H1 (cell line): ENCODE measurements at regions not wholly inside any gene's neighbourhood (a gene's known extent, or its start where the extent isn't known, plus 50 kb on each side); places are given as distances from the start of the nearest gene placed in this dataset.

ENCODE experiments used
- CTCF ChIA-PET: fragments of 300-600 bp; sonication (Branson Sonifier 250); formaldehyde crosslinking; loops from one replicate; lab custom pipeline; 2021; ENCODE audit not compliant: partially characterized antibody; lab: Charles Lee
- POLR2A ChIA-PET: fragments of 300-600 bp; sonication (Branson Sonifier 250); formaldehyde crosslinking; loops from one replicate; lab custom pipeline; 2021; ENCODE audit warnings: inconsistent platforms; ENCODE audit not compliant: partially characterized antibody; lab: Charles Lee
- DNase-seq, 2 experiments: peaks; one replicate each; pipeline versions ENCODE4 v3.0.0 to v3.0.0-alpha.2; 2010 to 2022; ENCODE audit warnings: low spot score in 2 of 2, low read depth in 1 of 2, mixed read lengths in 1 of 2
- FAIRE-seq: peaks from 2 replicates; lab custom pipeline; 2011; peaks lifted over from hg19 to GRCh38; lab: Jason Lieb, UNC
- H2AFZ ChIP-seq: 2 replicates; pipeline ENCODE4 v1.8.1; 2012; ENCODE audit warnings: low read length, inconsistent platforms
- H2AK5ac ChIP-seq: 2 replicates; pipeline ENCODE4 v1.6.1; 2013; ENCODE audit warnings: low read depth, low read length
- H2BK120ac ChIP-seq: replicated peaks from 2 replicates; pipeline ENCODE3; 2013; ENCODE audit warnings: low read depth, low read length, inconsistent platforms
- H2BK12ac ChIP-seq: 2 replicates; pipeline ENCODE4 v1.6.1; 2013; ENCODE audit warnings: low read depth, low read length
- H2BK15ac ChIP-seq: 2 replicates; pipeline ENCODE4 v1.6.1; 2013; ENCODE audit warnings: low read length
- H2BK20ac ChIP-seq: 2 replicates; pipeline ENCODE4 v1.6.1; 2013; ENCODE audit warnings: low read length
- H2BK5ac ChIP-seq: 2 replicates; pipeline ENCODE4 v1.6.1; 2013; ENCODE audit warnings: low read depth, low read length
- H3K14ac ChIP-seq: 2 replicates; pipeline ENCODE4 v1.6.1; 2013; ENCODE audit warnings: inconsistent platforms; ENCODE audit not compliant: insufficient read length
- H3K18ac ChIP-seq: 2 replicates; pipeline ENCODE4 v1.6.1; 2013; ENCODE audit warnings: low read length; ENCODE audit errors: extremely low read depth
- H3K23ac ChIP-seq: 2 replicates; pipeline ENCODE4 v1.6.1; 2013; ENCODE audit warnings: inconsistent platforms; ENCODE audit not compliant: insufficient read length
- H3K23me2 ChIP-seq: 2 replicates; pipeline ENCODE4 v1.6.1; 2013; ENCODE audit warnings: low read depth, low read length
- H3K27ac ChIP-seq: 2 replicates; pipeline ENCODE4 v1.6.1; 2011; ENCODE audit warnings: low read depth, low read length, inconsistent platforms
- H3K27me3 ChIP-seq, 4 experiments: replicated peaks in 1 of 4; 1 replicate in 1 of 4; 2 replicates in 3 of 4; pipeline versions ENCODE4 v1.6.1 to v1.8.1; 2011 to 2013; ENCODE audit warnings: low read length in 3 of 4, mild to moderate bottlenecking in 3 of 4, inconsistent platforms in 2 of 4, mixed read lengths in 2 of 4, moderate library complexity in 1 of 4; ENCODE audit not compliant: control insufficient read depth in 3 of 4, insufficient read depth in 3 of 4; ENCODE audit errors: extremely low read depth in 1 of 4
- H3K36me3 ChIP-seq, 4 experiments: 2 replicates each; pipeline versions ENCODE4 v1.6.1 to v1.8.1; 2011 to 2013; ENCODE audit warnings: mild to moderate bottlenecking in 4 of 4, low read length in 3 of 4, moderate library complexity in 2 of 4, control low read depth in 1 of 4, inconsistent platforms in 1 of 4; ENCODE audit not compliant: insufficient read depth in 4 of 4, control insufficient read depth in 2 of 4
- H3K4ac ChIP-seq: replicated peaks from 2 replicates; pipeline ENCODE3; 2013; ENCODE audit warnings: low read length, low read depth, mixed read lengths, inconsistent platforms; ENCODE audit not compliant: insufficient read length
- H3K4me1 ChIP-seq, 4 experiments: replicated peaks in 1 of 4; 1 replicate in 1 of 4; 2 replicates in 3 of 4; pipeline versions ENCODE4 v1.6.1 to v1.8.1; 2011 to 2013; ENCODE audit warnings: low read length in 3 of 4, inconsistent platforms in 2 of 4, mixed read lengths in 1 of 4; ENCODE audit not compliant: insufficient read depth in 4 of 4, control insufficient read depth in 3 of 4
- H3K4me2 ChIP-seq, 2 experiments: 2 replicates each; pipeline versions ENCODE4 v1.6.1 to v1.8.1; 2011 to 2013; ENCODE audit warnings: low read depth in 2 of 2, low read length in 2 of 2, control low read depth in 1 of 2, inconsistent platforms in 1 of 2, mild to moderate bottlenecking in 1 of 2; ENCODE audit not compliant: insufficient read depth in 1 of 2
- H3K4me3 ChIP-seq, 4 experiments: fragments of 200-600, 300-600 bp in 1 of 4; sonication (generic), shearing (Covaris generic), sonication (Bioruptor Twin) in 1 of 4; 2 replicates each; pipeline versions ENCODE4 v1.5.1 to v1.8.1; 2011 to 2016; ENCODE audit warnings: low read length in 4 of 4, low read depth in 3 of 4, control low read depth in 2 of 4, inconsistent platforms in 2 of 4, mild to moderate bottlenecking in 2 of 4, mixed read lengths in 1 of 4, moderate library complexity in 1 of 4; ENCODE audit not compliant: insufficient read depth in 2 of 4; ENCODE audit errors: extremely low read depth in 1 of 4
- H3K56ac ChIP-seq: replicated peaks from 2 replicates; pipeline ENCODE3; 2013; ENCODE audit warnings: low read depth, mild to moderate bottlenecking, mixed read lengths, low read length, inconsistent platforms; ENCODE audit not compliant: insufficient read length
- H3K79me1 ChIP-seq: 2 replicates; pipeline ENCODE4 v1.6.1; 2013; ENCODE audit warnings: low read depth, low read length, control low read depth
- H3K79me2 ChIP-seq, 2 experiments: 2 replicates each; pipeline versions ENCODE4 v1.6.1 to v1.8.1; 2012 to 2013; ENCODE audit warnings: low read length in 2 of 2, mild to moderate bottlenecking in 2 of 2, inconsistent platforms in 1 of 2; ENCODE audit not compliant: insufficient read depth in 2 of 2, control insufficient read depth in 1 of 2
- H3K9ac ChIP-seq, 4 experiments: replicated peaks in 1 of 4; 1 replicate in 1 of 4; 2 replicates in 3 of 4; pipeline versions ENCODE4 v1.6.1 to v1.8.1; 2011 to 2013; ENCODE audit warnings: low read depth in 3 of 4, low read length in 3 of 4, control low read depth in 2 of 4, mild to moderate bottlenecking in 2 of 4, moderate library complexity in 2 of 4, inconsistent platforms in 1 of 4; ENCODE audit errors: extremely low read depth in 1 of 4
- H3K9me3 ChIP-seq, 2 experiments: 2 replicates each; pipeline versions ENCODE4 v1.6.1 to v1.8.1; 2012 to 2013; ENCODE audit warnings: mild to moderate bottlenecking in 2 of 2, moderate library complexity in 2 of 2, control low read depth in 1 of 2, inconsistent platforms in 1 of 2, low read depth in 1 of 2, low read length in 1 of 2, mixed read lengths in 1 of 2; ENCODE audit not compliant: insufficient read depth in 2 of 2
- H4K20me1 ChIP-seq, 2 experiments: replicated peaks in 1 of 2; 2 replicates each; pipeline versions ENCODE3 to v1.8.1; 2011 to 2013; ENCODE audit warnings: inconsistent platforms in 2 of 2, low read length in 2 of 2, mild to moderate bottlenecking in 1 of 2; ENCODE audit not compliant: insufficient read depth in 2 of 2, control insufficient read depth in 1 of 2
- H4K5ac ChIP-seq: 2 replicates; pipeline ENCODE4 v1.6.1; 2013; ENCODE audit warnings: low read length, low read depth, mixed read lengths, inconsistent platforms; ENCODE audit not compliant: insufficient read length
- H4K8ac ChIP-seq: 2 replicates; pipeline ENCODE4 v1.8.0; 2013; ENCODE audit warnings: mild to moderate bottlenecking, moderate library complexity, low read length, inconsistent platforms; ENCODE audit not compliant: insufficient read depth; ENCODE audit errors: extremely low read depth
- H4K91ac ChIP-seq: replicated peaks from 2 replicates; pipeline ENCODE3; 2013; ENCODE audit warnings: low read length, mixed read lengths, inconsistent platforms; ENCODE audit not compliant: insufficient read length
- BRCA1 ChIP-seq: IDR thresholded peaks from 2 replicates; pipeline ENCODE4 v1.6.1; 2012; ENCODE audit warnings: low read depth, low read length, improper control_type of control experiment
- GTF2F1 ChIP-seq: IDR thresholded peaks from 2 replicates; pipeline ENCODE4 v1.6.1; 2012; ENCODE audit warnings: low read depth, low read length, improper control_type of control experiment, borderline replicate concordance
- JUND ChIP-seq: IDR thresholded peaks from 2 replicates; pipeline ENCODE4 v1.6.1; 2011; ENCODE audit warnings: mild to moderate bottlenecking, improper control_type of control experiment, low read length
- KDM4A ChIP-seq: IDR thresholded peaks from one replicate; pipeline ENCODE4 v1.7.1; 2012; ENCODE audit warnings: low read depth, mild to moderate bottlenecking, moderate library complexity, low read length, inconsistent platforms; ENCODE audit not compliant: severe bottlenecking
- KDM5A ChIP-seq: fragments of 200-600 bp; IDR thresholded peaks from 2 replicates; pipeline ENCODE4 v1.7.1; 2012; ENCODE audit warnings: mild to moderate bottlenecking, low read length, inconsistent platforms, mixed read lengths
- PHF8 ChIP-seq: fragments of 200-600 bp; sonication (generic); conservative IDR thresholded peaks from 2 replicates; pipeline ENCODE4 v1.7.1; 2012; ENCODE audit warnings: low read depth, mild to moderate bottlenecking, inconsistent platforms, low read length, moderate library complexity
- RAD21 ChIP-seq, 2 experiments: IDR thresholded peaks in 1 of 2; conservative IDR thresholded peaks in 1 of 2; 2 replicates each; pipeline ENCODE4 v1.6.1; 2011; ENCODE audit warnings: low read depth in 2 of 2, low read length in 2 of 2, improper control_type of control experiment in 1 of 2, inconsistent platforms in 1 of 2, mild to moderate bottlenecking in 1 of 2, moderate library complexity in 1 of 2
- RFX5 ChIP-seq: IDR thresholded peaks from 2 replicates; pipeline ENCODE4 v1.6.1; 2011; ENCODE audit warnings: low read depth, low read length, improper control_type of control experiment, borderline replicate concordance
- SP4 ChIP-seq: IDR thresholded peaks from 2 replicates; pipeline ENCODE4 v1.6.1; 2012; ENCODE audit warnings: low read length, inconsistent platforms
- TAF1 ChIP-seq: IDR thresholded peaks from 2 replicates; pipeline ENCODE4 v1.6.1; 2011; ENCODE audit warnings: mild to moderate bottlenecking, low read depth, low read length
- TCF12 ChIP-seq: IDR thresholded peaks from 2 replicates; pipeline ENCODE4 v1.6.1; 2011; ENCODE audit warnings: low read depth, mild to moderate bottlenecking, low read length
- YY1 ChIP-seq: IDR thresholded peaks from 2 replicates; pipeline ENCODE4 v1.6.1; 2011; ENCODE audit warnings: low read depth, mild to moderate bottlenecking, low read length
- WGBS, 2 experiments: shearing (Covaris generic) in 1 of 2; methylation state at CpG; one replicate each; pipeline versions ENCODE4 v1.1.6 to v1.1.7; 2013 to 2015; ENCODE audit warnings: low lambda C conversion rate in 2 of 2, mixed read lengths in 2 of 2, inconsistent platforms in 1 of 2, low coverage in 1 of 2, missing lambda C conversion rate in 1 of 2; ENCODE audit not compliant: insufficient replicate concordance in 2 of 2, insufficient coverage in 1 of 2, insufficient read length in 1 of 2; ENCODE audit errors: extremely low coverage in 1 of 2, missing lambda C conversion rate in 1 of 2; 5-methylcytosine and 5-hydroxymethylcytosine counted together
- TF ChIP-seq, protein P1 (sequence below): IDR thresholded peaks from 2 replicates; pipeline ENCODE4 v1.6.1; 2012; ENCODE audit warnings: inconsistent platforms
- TF ChIP-seq, protein P2 (sequence below): IDR thresholded peaks from 2 replicates; pipeline ENCODE4 v1.6.1; 2011; ENCODE audit warnings: low read length, improper control_type of control experiment

DNA sequence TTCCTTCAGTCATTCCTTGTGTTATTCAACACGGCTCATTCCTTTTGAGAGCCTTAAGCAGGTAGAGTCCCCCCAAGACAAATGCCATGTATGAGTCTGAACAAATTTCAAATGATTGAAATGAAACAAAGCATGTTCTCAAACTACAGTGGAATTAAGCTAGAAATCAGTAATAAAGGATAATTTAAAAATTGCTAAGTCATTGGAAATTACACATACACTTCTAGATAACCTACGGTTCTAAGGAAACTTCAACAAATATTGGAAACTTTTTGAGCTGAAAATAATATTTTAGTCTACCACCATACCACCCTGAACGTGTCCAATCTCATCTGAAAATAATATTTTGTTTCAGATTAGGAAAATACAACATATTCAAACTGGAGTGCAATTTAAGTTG lies 71.8 kb upstream of the UGP2 start:
- no peaks in the 10 kb centered on the region for H3K79me2 ChIP-seq
- no peaks in the 10 kb centered on the region for H3K27me3 ChIP-seq
- FAIRE-seq (no peak), DNase-seq (no peak)
- H3K18ac ChIP-seq = no peak overlapping the region
- H3K4me1 ChIP-seq = peaks cover 7 to 11% (median 9%) of the 10 kb centered on the region in 4 experiments; a peak in 6 of 7 replicates
- no peak overlapping the region for H3K9ac ChIP-seq
- H3K14ac ChIP-seq = no peak overlapping the region
- no peak overlapping the region for H2AK5ac ChIP-seq
- no peak overlapping the region for H4K8ac ChIP-seq
- CTCF ChIA-PET = interaction anchor here (0.6 kb wide), 1 partner anchor 955 kb away, joined by 3 read pairs; no protein-coding TSS in a partner anchor
- no peak overlapping the region for H4K91ac ChIP-seq
- H3K4me3 ChIP-seq = no peak overlapping the region
- H3K4me2 ChIP-seq = no peak overlapping the region
- no peak overlapping the region for H2BK5ac ChIP-seq
- peaks cover 0 to 11% of the 10 kb centered on the region in 2 experiments; a peak in 2 of 4 replicates for H3K9me3 ChIP-seq
- no peak overlapping the region for H3K27ac ChIP-seq
- H2BK12ac ChIP-seq = no peak overlapping the region
- no peak overlapping the region for H2BK20ac ChIP-seq
- POLR2A ChIA-PET = no interaction called here
- H2AFZ ChIP-seq = no peak overlapping the region
- H3K79me1 ChIP-seq = no peaks in the 10 kb centered on the region
- no peak overlapping the region for H2BK15ac ChIP-seq
- no peak overlapping the region for H2BK120ac ChIP-seq
- no peak overlapping the region for H3K4ac ChIP-seq
- peaks cover 0 to 3% (median 0%) of the 10 kb centered on the region in 4 experiments; a peak in 1 of 8 replicates for H3K36me3 ChIP-seq
- no peak overlapping the region for H3K56ac ChIP-seq
- H3K23me2 ChIP-seq = no peaks in the 10 kb centered on the region; the same call in 1 of the 2 replicates
- H4K20me1 ChIP-seq = no peaks in the 10 kb centered on the region
- WGBS, 2 experiments = 90% methylated on average over 3 of the region's 3 CpGs; no CpG with 5 or more reads in 1 of the 2 experiments
- H4K5ac ChIP-seq = no peak overlapping the region
- H3K23ac ChIP-seq = no peak overlapping the region
- TF ChIP-seq RAD21 (IDR thresholded peaks at IDR 0.05 in 1 of 2, conservative IDR thresholded peaks at IDR 0.05 in 1 of 2; ENCODE audit: low read depth in 2 of 2, low read length in 2 of 2) (no peak), JUND (no peak), TCF12 (no peak), BRCA1 (no peak), SP4 (no peak), PHF8 (no peak), YY1 (no peak), KDM5A (no peak), RFX5 (no peak), GTF2F1 (no peak), TAF1 (no peak), KDM4A (no peak)
- TF ChIP-seq, protein P1, sequence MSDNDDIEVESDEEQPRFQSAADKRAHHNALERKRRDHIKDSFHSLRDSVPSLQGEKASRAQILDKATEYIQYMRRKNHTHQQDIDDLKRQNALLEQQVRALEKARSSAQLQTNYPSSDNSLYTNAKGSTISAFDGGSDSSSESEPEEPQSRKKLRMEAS = no peak
- TF ChIP-seq, protein P2, sequence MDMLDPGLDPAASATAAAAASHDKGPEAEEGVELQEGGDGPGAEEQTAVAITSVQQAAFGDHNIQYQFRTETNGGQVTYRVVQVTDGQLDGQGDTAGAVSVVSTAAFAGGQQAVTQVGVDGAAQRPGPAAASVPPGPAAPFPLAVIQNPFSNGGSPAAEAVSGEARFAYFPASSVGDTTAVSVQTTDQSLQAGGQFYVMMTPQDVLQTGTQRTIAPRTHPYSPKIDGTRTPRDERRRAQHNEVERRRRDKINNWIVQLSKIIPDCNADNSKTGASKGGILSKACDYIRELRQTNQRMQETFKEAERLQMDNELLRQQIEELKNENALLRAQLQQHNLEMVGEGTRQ = no peak
